Fibroblast of skin of left biceps (primary cell): ENCODE measurements at regions not wholly inside any gene's neighbourhood (a gene's known extent, or its start where the extent isn't known, plus 50 kb on each side); places are given as distances from the start of the nearest gene placed in this dataset.

ENCODE experiments used
- DNase-seq, 2 experiments: peaks; one replicate each; pipeline ENCODE4 v3.0.0-alpha.2; 2013; ENCODE audit warnings: low read depth in 2 of 2

DNA sequence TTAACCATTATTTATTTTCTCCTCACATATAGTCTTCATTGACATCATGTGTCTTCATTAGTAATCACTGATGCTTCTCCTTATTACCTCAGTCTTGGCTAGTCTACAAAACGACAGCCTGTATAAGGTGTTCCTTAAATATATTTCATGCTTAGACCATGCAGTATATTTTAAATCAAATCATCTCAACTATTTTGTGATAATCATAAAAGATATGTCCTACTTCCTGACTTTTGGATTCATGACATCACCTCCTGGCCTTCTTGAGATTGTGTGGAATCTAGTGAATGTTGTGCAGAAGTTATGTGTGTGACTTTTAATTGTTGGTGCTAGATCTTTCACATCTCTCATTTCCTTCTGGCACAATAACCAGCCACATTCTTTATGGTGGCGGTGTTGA is 1339.3 kb upstream of the C9orf72 start:
- DNase-seq = no peak

DNA sequence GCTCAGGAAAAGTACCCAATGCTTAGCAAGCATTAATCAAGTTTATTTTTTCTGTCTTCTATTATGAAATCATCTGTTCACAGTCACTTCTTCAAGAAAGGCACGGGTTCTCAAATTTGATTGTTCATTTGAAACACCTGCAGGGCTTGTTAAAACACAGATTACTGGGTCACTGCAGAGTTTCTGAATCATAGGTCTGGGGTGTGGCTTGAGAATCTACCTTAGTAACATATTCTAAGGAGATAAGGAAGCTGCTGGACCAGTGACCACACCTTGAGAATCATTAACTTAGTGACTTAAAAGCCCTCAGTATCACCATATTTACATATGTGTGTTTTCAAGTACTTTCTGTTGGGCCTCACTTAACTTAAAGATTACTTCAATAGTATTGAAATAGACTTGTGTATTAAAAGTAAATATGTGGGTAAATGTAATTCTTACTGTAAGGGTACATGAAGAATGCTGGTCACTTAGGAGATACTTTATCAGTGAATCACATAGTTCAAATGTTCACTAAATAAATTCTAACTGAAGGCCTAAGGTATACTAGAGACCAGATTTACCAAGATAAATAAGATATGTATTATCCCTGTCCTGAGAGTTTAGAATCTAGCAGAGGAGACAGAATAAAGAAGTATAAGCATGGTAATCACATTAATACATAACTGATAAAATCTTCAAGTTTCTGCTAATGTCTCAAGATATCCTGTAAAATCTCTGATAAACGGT is 1342.1 kb upstream of the C9orf72 start:
- no peak for DNase-seq

DNA sequence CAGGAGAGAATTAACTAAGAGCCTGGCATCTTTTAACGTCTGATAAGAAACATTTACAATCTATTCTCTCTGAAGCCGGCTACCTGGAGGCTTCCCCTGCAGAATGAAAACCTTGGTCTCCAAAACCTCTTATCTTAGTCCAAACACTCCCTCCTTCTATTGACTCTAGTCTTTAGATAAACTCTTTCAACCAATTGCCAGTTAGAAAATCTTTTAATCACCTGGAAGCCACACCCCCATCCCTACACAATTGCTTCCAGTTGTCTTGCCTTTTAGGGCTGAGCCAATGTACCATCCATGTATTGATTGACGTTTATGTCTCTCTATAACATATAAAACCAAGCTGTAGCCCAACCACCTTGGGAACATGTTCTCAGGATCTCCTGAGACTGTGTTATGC is 1343.1 kb upstream of the C9orf72 start:
- no peak for DNase-seq

DNA sequence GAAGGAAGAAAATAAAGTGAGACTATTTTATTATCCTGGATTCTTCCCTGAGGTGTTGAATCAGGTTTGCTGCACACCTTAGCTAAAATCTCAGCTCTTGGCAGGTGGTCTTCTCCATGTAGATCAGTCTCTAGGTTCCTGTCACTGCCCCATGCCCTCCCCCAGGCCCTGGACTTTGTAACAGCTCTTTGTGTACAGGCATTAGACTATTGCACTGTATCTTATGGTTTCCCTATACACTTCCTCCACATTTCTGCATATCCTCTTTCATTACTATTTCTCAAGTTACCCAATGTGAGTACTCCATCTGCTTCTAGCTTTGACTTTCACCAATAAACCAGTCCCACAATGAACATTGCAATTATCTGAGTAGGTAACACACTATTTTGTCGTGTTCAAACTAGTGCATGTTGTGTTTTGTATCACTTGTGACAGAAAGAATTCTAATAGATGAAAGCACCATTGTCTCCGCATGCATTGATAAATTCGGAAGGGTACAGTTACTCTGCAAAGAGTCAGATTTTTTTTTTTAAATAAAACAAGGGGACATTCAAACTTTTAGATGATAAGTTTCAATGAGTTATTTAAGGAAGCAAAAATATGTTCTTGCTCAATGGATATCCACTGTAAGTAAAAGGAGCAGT is 1348.7 kb upstream of the C9orf72 start:
- no peak for DNase-seq

GRCh38 chr9:28922891-28923290 is 1349.6 kb upstream of the C9orf72 start:
- DNase-seq = no peak

DNA sequence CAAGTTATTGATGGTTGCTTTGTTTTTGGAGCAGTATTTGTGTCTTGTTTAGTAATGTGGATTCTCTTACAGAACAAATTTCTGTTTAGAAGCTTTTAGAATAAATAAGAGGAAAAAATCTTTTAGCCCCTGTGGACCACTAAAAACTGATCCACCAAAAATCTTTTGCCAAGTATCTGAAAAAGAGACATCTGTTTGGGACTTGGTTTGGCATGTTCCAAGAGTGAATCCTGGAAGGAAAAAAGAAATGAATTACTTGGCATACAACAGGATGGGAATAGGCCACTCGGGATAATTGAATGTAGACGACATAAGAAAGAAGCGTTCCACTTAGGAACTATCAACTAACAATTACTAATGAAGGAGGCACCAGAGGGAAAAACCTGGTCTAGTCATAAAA is 1350.1 kb upstream of the C9orf72 start:
- no peak for DNase-seq

DNA sequence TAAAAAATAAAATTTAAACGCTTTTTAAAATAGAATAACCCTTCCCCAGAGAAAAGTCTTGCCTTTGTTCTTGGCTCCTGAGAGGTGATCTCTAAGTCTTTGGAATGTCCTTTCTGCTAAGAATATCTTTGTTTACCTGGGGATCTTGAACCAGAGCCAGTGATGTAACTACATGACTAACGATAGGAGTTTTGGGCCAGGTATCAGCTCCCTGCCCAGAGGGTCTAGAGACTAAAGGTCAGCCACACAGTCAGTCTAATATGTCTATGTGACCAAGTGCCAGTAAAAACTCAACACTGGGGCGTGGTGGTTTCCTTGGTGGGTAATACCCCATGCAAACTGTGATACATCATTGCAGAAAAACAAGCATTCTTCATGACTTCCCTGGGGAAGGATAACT is 1351.9 kb upstream of the C9orf72 start:
- DNase-seq = no peak

DNA sequence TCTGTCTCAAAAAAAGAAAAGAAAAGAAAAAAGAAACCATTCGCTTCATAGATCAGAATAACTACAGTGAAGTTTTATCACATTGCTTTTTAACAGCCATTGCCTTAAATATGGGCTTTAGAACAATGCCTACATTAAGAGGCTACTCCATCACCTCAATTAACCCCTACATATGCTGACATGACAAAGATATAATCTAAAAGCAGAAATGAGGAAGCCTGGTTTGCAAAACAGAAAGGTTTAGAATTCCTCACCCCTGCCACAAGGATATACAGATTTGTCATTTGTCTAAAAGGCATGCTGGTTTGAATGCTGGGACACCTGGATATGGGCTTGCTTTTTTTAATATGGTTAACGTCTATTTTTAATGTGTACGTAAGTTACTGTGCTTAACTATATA is 1353.0 kb upstream of the C9orf72 start:
- DNase-seq = no peak

DNA sequence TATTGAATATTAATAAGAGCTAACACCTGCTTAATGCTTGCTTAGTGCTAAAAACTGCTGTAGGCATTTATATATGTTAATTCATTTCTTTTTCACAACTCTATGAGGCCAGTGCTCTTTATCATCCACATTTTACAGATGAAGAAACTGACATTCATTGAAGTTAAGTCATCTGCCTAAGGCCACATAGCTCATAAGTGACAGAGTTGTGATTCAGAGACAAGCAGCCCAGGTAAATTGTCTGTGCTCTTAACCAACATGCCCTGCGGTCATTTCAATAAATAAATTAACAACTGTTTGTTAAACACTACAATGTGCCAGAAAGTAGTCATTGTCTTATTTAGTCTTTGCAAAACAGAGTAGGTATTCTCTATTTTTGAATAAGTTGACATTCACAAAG is 1354.4 kb upstream of the C9orf72 start:
- no peak for DNase-seq

DNA sequence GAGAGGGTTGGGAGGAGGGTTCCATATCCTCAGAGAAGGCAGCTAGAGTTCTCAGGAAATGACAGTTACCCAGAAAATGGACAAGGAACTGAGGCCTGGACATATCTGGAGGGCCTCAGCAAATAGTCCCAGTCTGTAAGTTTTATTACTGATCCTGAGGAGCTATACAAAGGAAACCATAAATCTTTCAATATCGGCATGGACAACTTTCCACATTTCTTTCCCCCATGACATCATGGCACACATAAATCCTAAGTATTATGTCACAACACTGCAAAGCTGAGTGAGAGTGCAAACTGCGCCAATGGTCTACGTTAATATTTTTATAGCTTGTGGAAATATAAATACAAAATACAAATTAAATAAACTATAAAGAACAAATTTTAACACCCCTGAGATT is 1356.2 kb upstream of the C9orf72 start:
- no peak for DNase-seq

GRCh38 chr9:28930766-28931165 is 1357.5 kb upstream of the C9orf72 start:
- DNase-seq = no peak

- DNase-seq = no peak
These were observed 1360.8 kb upstream of the C9orf72 start for GRCh38 chr9:28934111-28934510.

GRCh38 chr9:28938981-28939380 is 1365.7 kb upstream of the C9orf72 start:
- no peak for DNase-seq

DNA sequence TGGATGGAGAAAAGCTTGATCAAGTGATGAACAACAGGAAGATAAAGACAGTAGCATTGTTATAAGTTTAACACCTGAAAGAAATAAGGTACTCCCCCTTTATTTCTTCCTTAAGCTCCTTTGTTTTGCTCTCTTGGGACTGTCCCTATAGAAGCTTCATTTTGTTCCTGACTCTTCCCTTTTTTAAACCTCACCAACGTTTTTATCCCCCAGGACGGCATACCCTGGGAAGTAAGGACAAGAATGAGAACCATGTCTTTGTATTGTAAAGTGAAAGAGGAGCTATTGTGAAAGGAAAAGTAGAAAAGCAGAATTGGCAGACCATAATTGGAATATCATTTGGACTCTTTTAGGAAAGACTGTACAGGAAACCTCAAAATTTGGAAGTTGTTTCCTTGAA is 1368.6 kb upstream of the C9orf72 start:
- DNase-seq = no peak

GRCh38 chr9:28942941-28943340 is 1369.7 kb upstream of the C9orf72 start:
- no peak for DNase-seq

DNA sequence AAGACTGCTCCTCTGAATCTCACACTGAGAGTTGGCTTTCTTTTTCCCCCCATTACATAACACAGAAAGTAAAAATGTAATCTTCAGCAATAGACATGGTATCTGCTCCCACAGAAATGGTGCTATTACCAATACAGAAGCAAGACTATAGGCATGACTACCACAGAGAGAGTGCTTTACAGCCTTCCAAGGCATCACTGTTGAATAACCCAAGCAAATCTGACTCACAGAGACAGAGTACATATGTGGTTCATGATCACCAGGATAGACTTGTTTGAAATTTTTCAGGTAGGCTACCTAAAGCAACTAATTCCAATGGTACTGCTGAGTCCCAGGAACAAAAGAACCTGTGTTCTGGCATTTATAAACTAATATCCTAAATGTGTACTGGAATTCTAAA is 1373.4 kb upstream of the C9orf72 start:
- DNase-seq = no peak

- no peak for DNase-seq
These were observed 1378.7 kb upstream of the C9orf72 start for GRCh38 chr9:28951945-28952344.

DNA sequence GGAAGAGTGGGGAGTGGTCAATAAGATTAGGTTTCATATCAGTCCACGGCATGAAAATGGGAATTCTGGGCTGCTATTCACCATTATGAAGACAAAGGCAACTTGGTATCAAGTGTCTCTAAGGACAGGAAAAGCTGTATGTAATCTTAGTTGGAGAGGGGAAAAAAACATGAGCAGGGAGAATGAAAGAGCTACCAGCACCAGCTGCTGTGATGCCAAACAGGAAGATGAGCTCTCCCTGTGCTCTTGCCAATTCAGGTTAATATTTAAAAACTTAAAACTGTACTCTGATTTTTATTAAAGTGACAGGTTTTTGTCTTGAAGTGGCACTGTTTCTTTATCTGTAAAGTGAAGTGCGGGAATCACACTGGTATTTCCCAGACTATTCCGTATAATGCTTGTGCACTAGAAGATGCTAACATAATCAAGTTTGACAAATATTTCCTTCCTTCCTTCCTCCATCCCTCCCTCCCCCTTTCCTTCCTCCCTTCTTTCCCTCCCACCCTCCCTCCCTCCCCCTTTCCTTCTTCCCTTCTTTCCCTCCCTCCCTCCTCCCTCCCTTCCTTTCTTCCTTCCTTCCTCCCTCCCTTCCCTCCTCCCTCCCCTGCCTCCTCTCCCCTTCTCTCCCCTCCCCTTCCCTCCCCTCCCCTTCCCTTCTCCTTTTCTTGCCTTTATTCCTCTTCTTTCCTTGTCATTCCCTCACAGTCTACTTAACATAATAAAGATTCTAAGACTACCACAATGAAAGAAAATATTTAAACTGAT is 1383.0 kb upstream of the C9orf72 start:
- DNase-seq = no peak

DNA sequence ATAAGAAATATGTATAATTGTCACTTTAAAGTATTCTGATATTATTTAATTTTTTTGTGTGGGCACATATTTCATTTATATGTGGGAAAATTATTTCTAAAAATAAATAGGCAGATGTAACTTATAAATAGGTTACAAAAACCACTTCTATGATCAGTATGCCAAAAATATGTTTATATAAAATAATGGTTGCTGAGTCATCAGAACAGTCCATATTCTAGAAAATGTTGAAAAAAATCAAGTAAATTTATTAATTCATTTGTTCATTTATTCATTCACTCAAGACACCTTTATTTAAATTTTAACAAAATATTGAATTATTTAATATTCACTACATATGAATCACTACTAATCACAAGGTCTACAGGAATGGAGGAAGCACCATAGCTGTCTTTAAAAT is 1387.3 kb upstream of the C9orf72 start:
- no peak for DNase-seq

- no peak for DNase-seq
These were observed 1388.3 kb upstream of the C9orf72 start for GRCh38 chr9:28961623-28962022.

DNA sequence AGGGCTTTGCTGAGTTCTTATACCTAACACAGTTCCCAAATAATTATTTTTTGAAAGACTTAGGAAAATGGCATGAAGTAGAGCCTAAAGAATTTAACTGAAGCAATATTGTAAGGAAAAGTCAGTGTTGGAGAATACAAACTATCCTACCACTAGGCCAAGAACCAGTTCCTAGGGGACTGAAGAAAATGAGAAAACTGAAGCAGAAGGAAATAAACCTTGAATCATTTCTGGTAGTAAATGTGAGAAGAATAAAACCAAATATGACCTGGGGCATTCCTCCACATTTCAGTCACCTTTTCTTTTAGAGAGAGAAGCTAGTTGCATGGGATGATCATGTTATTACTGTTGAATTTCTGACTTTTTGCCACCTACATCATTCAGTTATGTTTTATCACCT is 1393.9 kb upstream of the C9orf72 start:
- DNase-seq = peak; percentile 5 to 6

- DNase-seq = no peak
These were observed 1397.0 kb upstream of the C9orf72 start for GRCh38 chr9:28970241-28970654.

- DNase-seq = no peak
These were observed 1398.6 kb upstream of the C9orf72 start for GRCh38 chr9:28971881-28972280.
